Smooth muscle cell (in vitro differentiated cells): ENCODE measurements at regions not wholly inside any gene's neighbourhood (a gene's known extent, or its start where the extent isn't known, plus 50 kb on each side); places are given as distances from the start of the nearest gene placed in this dataset.

Source experiments
- DNase-seq: peaks from one replicate; lab custom pipeline; 2025; ENCODE audit not compliant: unreplicated experiment; lab: John Stamatoyannopoulos, UW
- H2AFZ ChIP-seq: fragments of 200-600 bp; sonication (generic); 2 replicates; pipeline ENCODE4 v1.6.0; 2016; ENCODE audit warnings: antibody characterized with exemption, low read depth, mild to moderate bottlenecking
- H3F3A ChIP-seq: fragments of 200-600 bp; sonication (generic); 2 replicates; pipeline ENCODE4 v1.6.0; 2017; ENCODE audit warnings: antibody characterized with exemption, low read depth
- H3K27ac ChIP-seq: fragments of 200-600 bp; sonication (generic); 2 replicates; pipeline ENCODE4 v1.5.1; 2016; ENCODE audit warnings: low read depth, mild to moderate bottlenecking
- H3K27me3 ChIP-seq: fragments of 200-600 bp; sonication (generic); 2 replicates; pipeline ENCODE4 v1.6.1; 2016; ENCODE audit warnings: low read depth, mild to moderate bottlenecking
- H3K36me3 ChIP-seq: fragments of 200-600 bp; sonication (generic); 2 replicates; pipeline ENCODE4 v1.5.1; 2016; ENCODE audit warnings: low read depth
- H3K4me1 ChIP-seq: fragments of 200-600 bp; sonication (generic); 2 replicates; pipeline ENCODE4 v1.5.1; 2016; ENCODE audit warnings: low read depth
- H3K4me2 ChIP-seq: fragments of 200-600 bp; sonication (generic); 2 replicates; pipeline ENCODE4 v1.6.0; 2016; ENCODE audit warnings: mild to moderate bottlenecking
- H3K4me3 ChIP-seq: fragments of 200-600 bp; sonication (generic); 2 replicates; pipeline ENCODE4 v1.5.1; 2016; ENCODE audit warnings: mild to moderate bottlenecking
- H3K79me2 ChIP-seq: fragments of 200-600 bp; sonication (generic); 2 replicates; pipeline ENCODE4 v1.6.0; 2016; ENCODE audit warnings: low read depth, mild to moderate bottlenecking
- H3K9ac ChIP-seq: fragments of 200-600 bp; sonication (generic); 2 replicates; pipeline ENCODE4 v1.6.0; 2016; ENCODE audit warnings: low read depth
- H3K9me3 ChIP-seq: fragments of 200-600 bp; sonication (generic); replicated peaks from 2 replicates; pipeline ENCODE4 v1.5.1; 2016; ENCODE audit warnings: low read depth
- H4K20me1 ChIP-seq: fragments of 200-600 bp; sonication (generic); 2 replicates; pipeline ENCODE4 v1.6.0; 2016; ENCODE audit warnings: low read depth
- WGBS: methylation state at CpG from one replicate; pipeline ENCODE4 v1.1.7; 2016; ENCODE audit warnings: low lambda C conversion rate; 5-methylcytosine and 5-hydroxymethylcytosine counted together
- TF ChIP-seq, protein P1 (sequence below): fragments of 200-600 bp; sonication (generic); IDR thresholded peaks from 2 replicates; pipeline ENCODE4 v1.5.1; 2017; ENCODE audit warnings: borderline replicate concordance, mild to moderate bottlenecking, antibody characterized with exemption; ENCODE audit not compliant: insufficient read depth, poor library complexity, severe bottlenecking

DNA sequence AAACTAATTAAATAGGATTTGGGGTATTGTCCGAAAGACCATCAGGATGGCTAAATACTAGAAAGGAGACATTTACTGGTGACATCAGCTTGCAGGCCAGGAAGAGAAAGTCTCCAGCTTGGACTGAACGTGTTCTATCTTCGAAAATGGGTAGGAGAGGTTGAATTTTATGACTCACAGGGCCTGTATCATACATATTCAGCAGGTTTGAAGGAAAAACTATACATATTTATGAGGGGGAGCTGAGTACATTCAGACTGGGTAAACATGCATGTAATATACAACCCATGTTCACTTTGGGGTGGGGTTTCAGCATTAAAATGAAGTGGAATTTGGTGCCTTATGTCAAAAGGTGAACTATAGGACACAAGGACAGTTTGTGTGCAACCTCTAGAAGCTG lies 129.3 kb upstream of the CRBN start:
- no peak for DNase-seq
- H2AFZ ChIP-seq, result no peak overlapping the region
- H3K79me2 ChIP-seq, result no peaks in the 10 kb centered on the region
- no peak overlapping the region for H3K4me2 ChIP-seq
- no peak overlapping the region for H3K27ac ChIP-seq
- H3K4me3 ChIP-seq, result no peak overlapping the region
- H3K4me1 ChIP-seq, result peaks cover 5% of the 10 kb centered on the region
- no peaks in the 10 kb centered on the region for H4K20me1 ChIP-seq
- H3K27me3 ChIP-seq, result no peaks in the 10 kb centered on the region
- no peak overlapping the region for H3K9ac ChIP-seq
- WGBS, result 98% methylated on average over 3 of the region's 3 CpGs
- H3K9me3 ChIP-seq, result no peaks in the 10 kb centered on the region
- TF ChIP-seq, protein P1, sequence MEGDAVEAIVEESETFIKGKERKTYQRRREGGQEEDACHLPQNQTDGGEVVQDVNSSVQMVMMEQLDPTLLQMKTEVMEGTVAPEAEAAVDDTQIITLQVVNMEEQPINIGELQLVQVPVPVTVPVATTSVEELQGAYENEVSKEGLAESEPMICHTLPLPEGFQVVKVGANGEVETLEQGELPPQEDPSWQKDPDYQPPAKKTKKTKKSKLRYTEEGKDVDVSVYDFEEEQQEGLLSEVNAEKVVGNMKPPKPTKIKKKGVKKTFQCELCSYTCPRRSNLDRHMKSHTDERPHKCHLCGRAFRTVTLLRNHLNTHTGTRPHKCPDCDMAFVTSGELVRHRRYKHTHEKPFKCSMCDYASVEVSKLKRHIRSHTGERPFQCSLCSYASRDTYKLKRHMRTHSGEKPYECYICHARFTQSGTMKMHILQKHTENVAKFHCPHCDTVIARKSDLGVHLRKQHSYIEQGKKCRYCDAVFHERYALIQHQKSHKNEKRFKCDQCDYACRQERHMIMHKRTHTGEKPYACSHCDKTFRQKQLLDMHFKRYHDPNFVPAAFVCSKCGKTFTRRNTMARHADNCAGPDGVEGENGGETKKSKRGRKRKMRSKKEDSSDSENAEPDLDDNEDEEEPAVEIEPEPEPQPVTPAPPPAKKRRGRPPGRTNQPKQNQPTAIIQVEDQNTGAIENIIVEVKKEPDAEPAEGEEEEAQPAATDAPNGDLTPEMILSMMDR, result no peak
- no peaks in the 10 kb centered on the region for H3F3A ChIP-seq
- no peaks in the 10 kb centered on the region for H3K36me3 ChIP-seq

- no peak for DNase-seq
- H3K9me3 ChIP-seq, result no peaks in the 10 kb centered on the region
- no peak overlapping the region for H3K9ac ChIP-seq
- peaks cover 5% of the 10 kb centered on the region for H3K4me1 ChIP-seq
- no peak overlapping the region for H2AFZ ChIP-seq
- no peaks in the 10 kb centered on the region for H3K27me3 ChIP-seq
- no peak overlapping the region for H3K4me3 ChIP-seq
- H3K36me3 ChIP-seq, result no peaks in the 10 kb centered on the region
- TF ChIP-seq, protein P1, result no peak
- no peaks in the 10 kb centered on the region for H4K20me1 ChIP-seq
- 97% methylated on average over 4 of the region's 4 CpGs for WGBS
- H3K79me2 ChIP-seq, result no peaks in the 10 kb centered on the region
- H3K4me2 ChIP-seq, result no peak overlapping the region
- no peaks in the 10 kb centered on the region for H3F3A ChIP-seq
- no peak overlapping the region for H3K27ac ChIP-seq
These were observed 128.0 kb upstream of the CRBN start for GRCh38 chr3:3307491-3307890.

- Histone ChIP-seq H3F3A (no peaks in the 10 kb centered on the region), H3K27me3 (no peaks in the 10 kb centered on the region), H3K4me3 (no peak overlapping the region), H2AFZ (no peak overlapping the region), H3K4me1 (peaks cover 5% of the 10 kb centered on the region), H3K9me3 (no peaks in the 10 kb centered on the region), H3K79me2 (no peaks in the 10 kb centered on the region), H3K36me3 (no peaks in the 10 kb centered on the region), H4K20me1 (no peaks in the 10 kb centered on the region), H3K27ac (no peak overlapping the region), H3K9ac (no peak overlapping the region), H3K4me2 (no peak overlapping the region)
- DNase-seq, result no peak
- WGBS, result 100% methylated on average over 1 of the region's 1 CpG
- TF ChIP-seq, protein P1, result no peak
These were observed 126.3 kb upstream of the CRBN start for GRCh38 chr3:3305841-3306240.

- H3K9ac ChIP-seq, result no peak overlapping the region
- TF ChIP-seq, protein P1, result no peak
- no peak overlapping the region for H3K4me3 ChIP-seq
- H3K4me2 ChIP-seq, result no peak overlapping the region
- no peak for DNase-seq
- no peak overlapping the region for H2AFZ ChIP-seq
- H3F3A ChIP-seq, result no peaks in the 10 kb centered on the region
- no peaks in the 10 kb centered on the region for H3K9me3 ChIP-seq
- no peaks in the 10 kb centered on the region for H3K27me3 ChIP-seq
- no peaks in the 10 kb centered on the region for H3K79me2 ChIP-seq
- WGBS, result 20% methylated on average over 5 of the region's 5 CpGs
- no peaks in the 10 kb centered on the region for H4K20me1 ChIP-seq
- H3K36me3 ChIP-seq, result no peaks in the 10 kb centered on the region
- H3K27ac ChIP-seq, result no peak overlapping the region
- H3K4me1 ChIP-seq, result peaks cover 5% of the 10 kb centered on the region
These were observed 125.6 kb upstream of the CRBN start for GRCh38 chr3:3305084-3305483.
